ENCODE measurements at regions not wholly inside any gene's neighbourhood (a gene's known extent, or its start where the extent isn't known, plus 50 kb on each side); places are given as distances from the start of the nearest gene placed in this dataset.

DNA sequence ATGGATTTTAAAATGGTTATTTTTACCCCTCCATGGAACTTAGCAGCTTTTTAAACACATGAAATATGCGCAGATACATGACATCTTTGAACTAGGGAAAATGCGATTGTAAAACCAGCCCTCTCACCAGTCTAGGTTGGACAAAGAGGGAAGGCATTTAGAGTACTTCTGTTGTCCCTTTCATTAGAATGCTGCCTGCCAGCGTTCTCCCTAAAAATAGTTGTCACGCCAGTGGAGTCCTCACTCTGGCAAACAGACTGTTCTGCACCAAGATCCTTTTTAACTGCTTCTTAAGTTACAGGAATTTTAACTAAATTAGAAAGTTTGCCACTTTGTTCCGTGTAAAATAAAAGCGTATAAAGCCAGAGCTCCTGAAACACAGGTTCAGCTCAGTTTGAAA, 295.3 kb downstream of the VPS13C start:
- TF ChIP-seq, protein P1, sequence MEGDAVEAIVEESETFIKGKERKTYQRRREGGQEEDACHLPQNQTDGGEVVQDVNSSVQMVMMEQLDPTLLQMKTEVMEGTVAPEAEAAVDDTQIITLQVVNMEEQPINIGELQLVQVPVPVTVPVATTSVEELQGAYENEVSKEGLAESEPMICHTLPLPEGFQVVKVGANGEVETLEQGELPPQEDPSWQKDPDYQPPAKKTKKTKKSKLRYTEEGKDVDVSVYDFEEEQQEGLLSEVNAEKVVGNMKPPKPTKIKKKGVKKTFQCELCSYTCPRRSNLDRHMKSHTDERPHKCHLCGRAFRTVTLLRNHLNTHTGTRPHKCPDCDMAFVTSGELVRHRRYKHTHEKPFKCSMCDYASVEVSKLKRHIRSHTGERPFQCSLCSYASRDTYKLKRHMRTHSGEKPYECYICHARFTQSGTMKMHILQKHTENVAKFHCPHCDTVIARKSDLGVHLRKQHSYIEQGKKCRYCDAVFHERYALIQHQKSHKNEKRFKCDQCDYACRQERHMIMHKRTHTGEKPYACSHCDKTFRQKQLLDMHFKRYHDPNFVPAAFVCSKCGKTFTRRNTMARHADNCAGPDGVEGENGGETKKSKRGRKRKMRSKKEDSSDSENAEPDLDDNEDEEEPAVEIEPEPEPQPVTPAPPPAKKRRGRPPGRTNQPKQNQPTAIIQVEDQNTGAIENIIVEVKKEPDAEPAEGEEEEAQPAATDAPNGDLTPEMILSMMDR (IDR thresholded peaks at IDR 0.05): no peak
- no peak for TF ChIP-seq POLR2A (IDR thresholded peaks at IDR 0.05)

Data from body of pancreas (tissue), 4 donors.